ENCODE measurements at regions not wholly inside any gene's neighbourhood (a gene's known extent, or its start where the extent isn't known, plus 50 kb on each side); places are given as distances from the start of the nearest gene placed in this dataset.

- no peak for TF ChIP-seq ZNF274 (IDR thresholded peaks at IDR 0.05; ENCODE audit: low read depth, low read length)
- H3K4me3 ChIP-seq (ENCODE audit: low read length), result no peak overlapping the region
These were observed 201.8 kb upstream of the TPM1 start for GRCh38 chr15:62840526-62841268.

GRCh38 chr15:62841269-62841628 is 201.3 kb upstream of the TPM1 start:
- no peak overlapping the region for H3K4me3 ChIP-seq (ENCODE audit: low read length)
- no peak for TF ChIP-seq ZNF274 (IDR thresholded peaks at IDR 0.05; ENCODE audit: low read depth, low read length)

GRCh38 chr15:62841891-62842559 is 200.5 kb upstream of the TPM1 start:
- no peak overlapping the region for H3K4me3 ChIP-seq (ENCODE audit: low read length)
- no peak for TF ChIP-seq ZNF274 (IDR thresholded peaks at IDR 0.05; ENCODE audit: low read depth, low read length)

- H3K4me3 ChIP-seq (ENCODE audit: low read length), result no peak overlapping the region
These were observed 199.2 kb upstream of the TPM1 start for GRCh38 chr15:62843311-62843710.

GRCh38 chr15:62844564-62845240 is 197.8 kb upstream of the TPM1 start:
- no peak overlapping the region for H3K4me3 ChIP-seq (ENCODE audit: low read length)
- no peak for TF ChIP-seq ZNF274 (IDR thresholded peaks at IDR 0.05; ENCODE audit: low read depth, low read length)

More at GRCh38 chr15:62843311-62843710, 199.2 kb upstream of the TPM1 start:
- TF ChIP-seq ZNF274 (IDR thresholded peaks at IDR 0.05; ENCODE audit: low read depth, low read length), result no peak

GRCh38 chr15:62845241-62846126 is 197.1 kb upstream of the TPM1 start:
- H3K4me3 ChIP-seq (ENCODE audit: low read length), result no peak overlapping the region
- TF ChIP-seq ZNF274 (IDR thresholded peaks at IDR 0.05; ENCODE audit: low read depth, low read length), result no peak

- no peak overlapping the region for H3K4me3 ChIP-seq (ENCODE audit: low read length)
- no peak for TF ChIP-seq ZNF274 (IDR thresholded peaks at IDR 0.05; ENCODE audit: low read depth, low read length)
These were observed 196.3 kb upstream of the TPM1 start for GRCh38 chr15:62846131-62846804.

- no peak overlapping the region for H3K4me3 ChIP-seq (ENCODE audit: low read length)
- TF ChIP-seq ZNF274 (IDR thresholded peaks at IDR 0.05; ENCODE audit: low read depth, low read length), result no peak
These were observed 195.6 kb upstream of the TPM1 start for GRCh38 chr15:62846805-62847495.

- no peak overlapping the region for H3K4me3 ChIP-seq (ENCODE audit: low read length)
- no peak for TF ChIP-seq ZNF274 (IDR thresholded peaks at IDR 0.05; ENCODE audit: low read depth, low read length)
These were observed 194.6 kb upstream of the TPM1 start for GRCh38 chr15:62847900-62848489.

- no peak overlapping the region for H3K4me3 ChIP-seq (ENCODE audit: low read length)
- TF ChIP-seq ZNF274 (IDR thresholded peaks at IDR 0.05; ENCODE audit: low read depth, low read length), result no peak
These were observed 193.9 kb upstream of the TPM1 start for GRCh38 chr15:62848632-62849050.

GRCh38 chr15:62849316-62850106 is 193.0 kb upstream of the TPM1 start:
- no peak for TF ChIP-seq ZNF274 (IDR thresholded peaks at IDR 0.05; ENCODE audit: low read depth, low read length)
- no peak overlapping the region for H3K4me3 ChIP-seq (ENCODE audit: low read length)

GRCh38 chr15:62850318-62850717 is 192.2 kb upstream of the TPM1 start:
- no peak for TF ChIP-seq ZNF274 (IDR thresholded peaks at IDR 0.05; ENCODE audit: low read depth, low read length)
- H3K4me3 ChIP-seq (ENCODE audit: low read length), result no peak overlapping the region
